ENCODE measurements at regions not wholly inside any gene's neighbourhood (a gene's known extent, or its start where the extent isn't known, plus 50 kb on each side); places are given as distances from the start of the nearest gene placed in this dataset.

- no peak overlapping the region for H4K12ac ChIP-seq (ENCODE audit: low read depth, low read length)
- H4K91ac ChIP-seq (ENCODE audit: low read depth, low read length) = no peak overlapping the region
- H3K79me2 ChIP-seq (ENCODE audit: control insufficient read depth, insufficient read depth, low read length, poor library complexity) = no peaks in the 10 kb centered on the region
- H4K8ac ChIP-seq (ENCODE audit: low read depth, low read length) = no peak overlapping the region
- no peak overlapping the region for H3K9ac ChIP-seq (ENCODE audit: low read length)
- H3K79me1 ChIP-seq (ENCODE audit: low read length) = no peaks in the 10 kb centered on the region
- no peak overlapping the region for H3K4me3 ChIP-seq (ENCODE audit: low read depth, low read length)
- H3K9me3 ChIP-seq (ENCODE audit: insufficient read depth, low read depth, low read length) = no peaks in the 10 kb centered on the region
- no peak overlapping the region for H3K4ac ChIP-seq (ENCODE audit: low read depth, low read length)
- H3K14ac ChIP-seq (ENCODE audit: low read length) = no peak overlapping the region
- no peak overlapping the region for H3K27ac ChIP-seq (ENCODE audit: low read depth, low read length)
- H3K27me3 ChIP-seq (ENCODE audit: insufficient read depth, low read length) = no peaks in the 10 kb centered on the region
- DNase-seq = no peak
- no peak overlapping the region for H2BK120ac ChIP-seq (ENCODE audit: insufficient read depth, low read length, poor library complexity)
- WGBS (ENCODE audit: extremely low coverage, insufficient coverage, insufficient read length) = no CpG with 5 or more reads among the region's 2 CpGs
- H2BK12ac ChIP-seq (ENCODE audit: low read length) = no peak overlapping the region
- H2BK5ac ChIP-seq (ENCODE audit: low read depth, low read length, poor library complexity) = no peak overlapping the region
- no peak overlapping the region for H2AK5ac ChIP-seq (ENCODE audit: low read length)
- H3K23ac ChIP-seq (ENCODE audit: low read length) = no peak overlapping the region
- no peak overlapping the region for H3K18ac ChIP-seq (ENCODE audit: low read length)
- no peaks in the 10 kb centered on the region for H3K36me3 ChIP-seq (ENCODE audit: control insufficient read depth in 1 of 2, insufficient read depth in 2 of 2, low read length in 2 of 2)
- no peaks in the 10 kb centered on the region for H3K4me1 ChIP-seq (ENCODE audit: control insufficient read depth in 1 of 2, insufficient read depth in 2 of 2, low read length in 2 of 2)
- no peak overlapping the region for H2AFZ ChIP-seq (ENCODE audit: insufficient read depth, low read length, poor library complexity)
- no peak overlapping the region for H3K4me2 ChIP-seq (ENCODE audit: low read length)
Measured at GRCh38 chr21:28410256-28410655, 582.4 kb downstream of the LTN1 start.

- H2AK5ac ChIP-seq (ENCODE audit: low read length) = no peak overlapping the region
- no CpG with 5 or more reads among the region's 1 CpG for WGBS (ENCODE audit: extremely low coverage, insufficient coverage, insufficient read length)
Measured at GRCh38 chr21:28402616-28402989, 590.1 kb downstream of the LTN1 start.

GRCh38 chr21:28397040-28397439 is 595.6 kb downstream of the LTN1 start:
- Histone ChIP-seq H3K36me3 (ENCODE audit: control insufficient read depth in 1 of 2, insufficient read depth in 2 of 2, low read length in 2 of 2) (no peaks in the 10 kb centered on the region), H2BK120ac (ENCODE audit: insufficient read depth, low read length, poor library complexity) (no peak overlapping the region), H3K79me1 (ENCODE audit: low read length) (no peaks in the 10 kb centered on the region), H2AK5ac (ENCODE audit: low read length) (no peak overlapping the region), H2BK12ac (ENCODE audit: low read length) (no peak overlapping the region), H3K27me3 (ENCODE audit: insufficient read depth, low read length) (no peaks in the 10 kb centered on the region), H3K4ac (ENCODE audit: low read depth, low read length) (no peak overlapping the region), H3K18ac (ENCODE audit: low read length) (no peak overlapping the region), H2BK5ac (ENCODE audit: low read depth, low read length, poor library complexity) (no peak overlapping the region), H3K9ac (ENCODE audit: low read length) (no peak overlapping the region), H3K9me3 (ENCODE audit: insufficient read depth, low read depth, low read length) (peaks cover 6% of the 10 kb centered on the region), H3K14ac (ENCODE audit: low read length) (no peak overlapping the region), H4K91ac (ENCODE audit: low read depth, low read length) (no peak overlapping the region), H3K4me2 (ENCODE audit: low read length) (no peak overlapping the region), H4K12ac (ENCODE audit: low read depth, low read length) (no peak overlapping the region), H3K27ac (ENCODE audit: low read depth, low read length) (no peak overlapping the region), H3K4me1 (ENCODE audit: control insufficient read depth in 1 of 2, insufficient read depth in 2 of 2, low read length in 2 of 2) (peaks cover 0 to 3% of the 10 kb centered on the region in 2 experiments), H4K8ac (ENCODE audit: low read depth, low read length) (no peak overlapping the region), H3K79me2 (ENCODE audit: control insufficient read depth, insufficient read depth, low read length, poor library complexity) (no peaks in the 10 kb centered on the region), H2AFZ (ENCODE audit: insufficient read depth, low read length, poor library complexity) (no peak overlapping the region), H3K23ac (ENCODE audit: low read length) (no peak overlapping the region), H3K4me3 (ENCODE audit: low read depth, low read length) (no peak overlapping the region)
- no peak for DNase-seq

More at GRCh38 chr21:28402616-28402989, 590.1 kb downstream of the LTN1 start:
- Histone ChIP-seq H4K91ac (ENCODE audit: low read depth, low read length) (no peak overlapping the region), H3K4me1 (ENCODE audit: control insufficient read depth in 1 of 2, insufficient read depth in 2 of 2, low read length in 2 of 2) (no peaks in the 10 kb centered on the region), H3K4me2 (ENCODE audit: low read length) (no peak overlapping the region), H3K14ac (ENCODE audit: low read length) (no peak overlapping the region), H3K36me3 (ENCODE audit: control insufficient read depth in 1 of 2, insufficient read depth in 2 of 2, low read length in 2 of 2) (no peaks in the 10 kb centered on the region), H3K9ac (ENCODE audit: low read length) (no peak overlapping the region), H4K8ac (ENCODE audit: low read depth, low read length) (no peak overlapping the region), H2AFZ (ENCODE audit: insufficient read depth, low read length, poor library complexity) (no peak overlapping the region), H2BK12ac (ENCODE audit: low read length) (no peak overlapping the region), H3K4ac (ENCODE audit: low read depth, low read length) (no peak overlapping the region), H3K23ac (ENCODE audit: low read length) (no peak overlapping the region), H3K18ac (ENCODE audit: low read length) (no peak overlapping the region), H3K27me3 (ENCODE audit: insufficient read depth, low read length) (no peaks in the 10 kb centered on the region), H2BK120ac (ENCODE audit: insufficient read depth, low read length, poor library complexity) (no peak overlapping the region), H4K12ac (ENCODE audit: low read depth, low read length) (no peak overlapping the region), H3K9me3 (ENCODE audit: insufficient read depth, low read depth, low read length) (no peaks in the 10 kb centered on the region), H3K79me2 (ENCODE audit: control insufficient read depth, insufficient read depth, low read length, poor library complexity) (no peaks in the 10 kb centered on the region), H3K27ac (ENCODE audit: low read depth, low read length) (no peak overlapping the region), H3K4me3 (ENCODE audit: low read depth, low read length) (no peak overlapping the region), H3K79me1 (ENCODE audit: low read length) (no peaks in the 10 kb centered on the region), H2BK5ac (ENCODE audit: low read depth, low read length, poor library complexity) (no peak overlapping the region)
- no peak for DNase-seq

GRCh38 chr21:28396421-28396820 is 596.3 kb downstream of the LTN1 start:
- Histone ChIP-seq H3K18ac (ENCODE audit: low read length) (no peak overlapping the region), H3K14ac (ENCODE audit: low read length) (no peak overlapping the region), H3K4ac (ENCODE audit: low read depth, low read length) (no peak overlapping the region), H3K79me1 (ENCODE audit: low read length) (no peaks in the 10 kb centered on the region), H3K36me3 (ENCODE audit: control insufficient read depth in 1 of 2, insufficient read depth in 2 of 2, low read length in 2 of 2) (no peaks in the 10 kb centered on the region), H3K23ac (ENCODE audit: low read length) (no peak overlapping the region), H3K4me1 (ENCODE audit: control insufficient read depth in 1 of 2, insufficient read depth in 2 of 2, low read length in 2 of 2) (peaks cover 0 to 3% of the 10 kb centered on the region in 2 experiments), H2BK5ac (ENCODE audit: low read depth, low read length, poor library complexity) (no peak overlapping the region), H4K12ac (ENCODE audit: low read depth, low read length) (no peak overlapping the region), H3K4me3 (ENCODE audit: low read depth, low read length) (no peak overlapping the region), H2BK120ac (ENCODE audit: insufficient read depth, low read length, poor library complexity) (no peak overlapping the region), H2AFZ (ENCODE audit: insufficient read depth, low read length, poor library complexity) (no peak overlapping the region), H4K8ac (ENCODE audit: low read depth, low read length) (no peak overlapping the region), H4K91ac (ENCODE audit: low read depth, low read length) (no peak overlapping the region), H3K9me3 (ENCODE audit: insufficient read depth, low read depth, low read length) (peaks cover 6% of the 10 kb centered on the region), H2AK5ac (ENCODE audit: low read length) (no peak overlapping the region), H3K27me3 (ENCODE audit: insufficient read depth, low read length) (no peaks in the 10 kb centered on the region), H3K9ac (ENCODE audit: low read length) (no peak overlapping the region), H2BK12ac (ENCODE audit: low read length) (no peak overlapping the region), H3K27ac (ENCODE audit: low read depth, low read length) (no peak overlapping the region), H3K4me2 (ENCODE audit: low read length) (no peak overlapping the region), H3K79me2 (ENCODE audit: control insufficient read depth, insufficient read depth, low read length, poor library complexity) (no peaks in the 10 kb centered on the region)
- no CpG with 5 or more reads among the region's 5 CpGs for WGBS (ENCODE audit: extremely low coverage, insufficient coverage, insufficient read length)
- no peak for DNase-seq
